Activated CD8-positive, alpha-beta memory T cell treated with anti-CD3 and anti-CD28 coated beads, Interleukin-2, amount 50 U/mL, for 1 hour (primary cell): ENCODE measurements at regions not wholly inside any gene's neighbourhood (a gene's known extent, or its start where the extent isn't known, plus 50 kb on each side); places are given as distances from the start of the nearest gene placed in this dataset.
"Not testable (repeated sequence)": the region's sequence is repeated elsewhere in the genome, so short reads cannot be mapped to it uniquely, and the experiment has no call there.

Experiments used
- DNase-seq: peaks from one replicate; pipeline ENCODE4 v3.0.0-alpha.2; 2020; ENCODE audit errors: extremely low read depth

GRCh38 chr10:32141018-32141807 lies 85.0 kb upstream of the KIF5B start:
- DNase-seq, result no peak

GRCh38 chr10:32140403-32140802 lies 84.2 kb upstream of the KIF5B start:
- no peak for DNase-seq

GRCh38 chr10:32139223-32140073 lies 83.2 kb upstream of the KIF5B start:
- DNase-seq, result no peak

GRCh38 chr10:32136927-32137326 lies 80.7 kb upstream of the KIF5B start:
- DNase-seq, result not testable (repeated sequence)

GRCh38 chr10:32135796-32136195 lies 79.6 kb upstream of the KIF5B start:
- not testable (repeated sequence) for DNase-seq

GRCh38 chr10:32132357-32132946 lies 76.2 kb upstream of the KIF5B start:
- no peak for DNase-seq

GRCh38 chr10:32131388-32131787 lies 75.2 kb upstream of the KIF5B start:
- DNase-seq, result no peak

GRCh38 chr10:32130788-32131187 lies 74.6 kb upstream of the KIF5B start:
- DNase-seq, result no peak

- no peak for DNase-seq
Observed at GRCh38 chr10:32125023-32125422, 68.8 kb upstream of the KIF5B start.

- DNase-seq, result no peak
Observed at GRCh38 chr10:32123021-32123420, 66.8 kb upstream of the KIF5B start.

- no peak for DNase-seq
Observed at GRCh38 chr10:32121648-32122047, 65.4 kb upstream of the KIF5B start.

- DNase-seq, result no peak
Observed at GRCh38 chr10:32120147-32120546, 63.9 kb upstream of the KIF5B start.

- no peak for DNase-seq
Observed at GRCh38 chr10:32114508-32114907, 58.3 kb upstream of the KIF5B start.

- DNase-seq, result no peak
Observed at GRCh38 chr10:32112055-32112454, 55.8 kb upstream of the KIF5B start.

GRCh38 chr10:32111585-32111984 lies 55.4 kb upstream of the KIF5B start:
- DNase-seq, result no peak

- no peak for DNase-seq
Observed at GRCh38 chr10:32110790-32111189, 54.6 kb upstream of the KIF5B start.

GRCh38 chr10:32109603-32110002 lies 53.4 kb upstream of the KIF5B start:
- no peak for DNase-seq
